ENCODE measurements at regions not wholly inside any gene's neighbourhood (a gene's known extent, or its start where the extent isn't known, plus 50 kb on each side); places are given as distances from the start of the nearest gene placed in this dataset.

- Histone ChIP-seq H2AFZ (ENCODE audit: low read length) (no peak overlapping the region), H4K91ac (replicated peaks; ENCODE audit: insufficient read length, low read length) (no peak overlapping the region), H3K79me2 (ENCODE audit: control insufficient read depth in 1 of 2, insufficient read depth in 2 of 2, low read length in 2 of 2) (no peaks in the 10 kb centered on the region), H3K27ac (ENCODE audit: low read depth, low read length) (no peak overlapping the region), H3K36me3 (ENCODE audit: control insufficient read depth in 2 of 4, insufficient read depth in 4 of 4, low read length in 3 of 4) (no peaks in the 10 kb centered on the region), H3K9ac (replicated peaks in 1 of 4; ENCODE audit: extremely low read depth in 1 of 4, low read depth in 3 of 4, low read length in 3 of 4) (no peak overlapping the region), H2BK15ac (ENCODE audit: low read length) (no peak overlapping the region), H4K20me1 (replicated peaks in 1 of 2; ENCODE audit: control insufficient read depth in 1 of 2, insufficient read depth in 2 of 2, low read length in 2 of 2) (no peaks in the 10 kb centered on the region), H3K56ac (replicated peaks; ENCODE audit: insufficient read length, low read depth, low read length) (no peak overlapping the region), H2BK120ac (replicated peaks; ENCODE audit: low read depth, low read length) (no peak overlapping the region), H3K18ac (ENCODE audit: extremely low read depth, low read length) (no peak overlapping the region), H3K4ac (replicated peaks; ENCODE audit: insufficient read length, low read depth, low read length) (no peak overlapping the region), H2AK5ac (ENCODE audit: low read depth, low read length) (no peak overlapping the region), H4K8ac (ENCODE audit: extremely low read depth, insufficient read depth, low read length) (no peak overlapping the region), H3K79me1 (ENCODE audit: low read depth, low read length) (no peaks in the 10 kb centered on the region), H3K4me2 (ENCODE audit: insufficient read depth in 1 of 2, low read depth in 2 of 2, low read length in 2 of 2) (no peak overlapping the region), H3K4me3 (ENCODE audit: extremely low read depth in 1 of 4, insufficient read depth in 2 of 4, low read depth in 3 of 4, low read length in 4 of 4) (no peak overlapping the region), H3K9me3 (ENCODE audit: insufficient read depth in 2 of 2, low read depth in 1 of 2, low read length in 1 of 2) (no peaks in the 10 kb centered on the region), H3K27me3 (replicated peaks in 1 of 4; ENCODE audit: control insufficient read depth in 3 of 4, extremely low read depth in 1 of 4, insufficient read depth in 3 of 4, low read length in 3 of 4) (no peaks in the 10 kb centered on the region), H4K5ac (ENCODE audit: insufficient read length, low read depth, low read length) (no peak overlapping the region), H2BK20ac (ENCODE audit: low read length) (no peak overlapping the region), H3K14ac (ENCODE audit: insufficient read length) (no peak overlapping the region), H3K4me1 (replicated peaks in 1 of 4; ENCODE audit: control insufficient read depth in 3 of 4, insufficient read depth in 4 of 4, low read length in 3 of 4) (no peaks in the 10 kb centered on the region), H3K23me2 (ENCODE audit: low read depth, low read length) (no peaks in the 10 kb centered on the region; the same call in 1 of the 2 replicates), H3K23ac (ENCODE audit: insufficient read length) (no peak overlapping the region), H2BK12ac (ENCODE audit: low read depth, low read length) (no peak overlapping the region), H2BK5ac (ENCODE audit: low read depth, low read length) (no peak overlapping the region)
- TF ChIP-seq BCL11A (IDR thresholded peaks at IDR 0.05; ENCODE audit: low read depth in 2 of 2, low read length in 2 of 2) = no peak
- no peak for TF ChIP-seq KDM4A (IDR thresholded peaks at IDR 0.05; ENCODE audit: low read depth, low read length, severe bottlenecking)
- POLR2A ChIA-PET (ENCODE audit: partially characterized antibody) = no interaction called here
- FAIRE-seq (no peak), DNase-seq (ENCODE audit: low read depth in 1 of 2, low spot score in 2 of 2) (no peak)
- WGBS, 2 experiments (ENCODE audit: extremely low coverage in 1 of 2, insufficient coverage in 1 of 2, insufficient read length in 1 of 2, insufficient replicate concordance in 2 of 2, low coverage in 1 of 2, low lambda C conversion rate in 2 of 2, missing lambda C conversion rate in 1 of 2) = 87% methylated on average over 2 of the region's 2 CpGs; no CpG with 5 or more reads in 1 of the 2 experiments
- CTCF ChIA-PET (ENCODE audit: partially characterized antibody) = interaction anchor here (0.6 kb wide), 1 partner anchor 111 kb away, joined by 3 read pairs; no protein-coding TSS in a partner anchor
These were observed 554.1 kb downstream of the CETN3 start for GRCh38 chr5:89855417-89855816.
